ENCODE measurements at regions not wholly inside any gene's neighbourhood (a gene's known extent, or its start where the extent isn't known, plus 50 kb on each side); places are given as distances from the start of the nearest gene placed in this dataset.

GRCh38 chr1:25083481-25084345 lies 148.6 kb downstream of the SYF2 start:
- TF ChIP-seq CTCF (IDR thresholded peaks at IDR 0.05) (no peak), POLR2A (IDR thresholded peaks at IDR 0.05) (no peak)
